Adrenal gland (tissue), 5 donors: ENCODE measurements at regions not wholly inside any gene's neighbourhood (a gene's known extent, or its start where the extent isn't known, plus 50 kb on each side); places are given as distances from the start of the nearest gene placed in this dataset.

ENCODE experiments used
- POLR2A ChIP-seq, 2 donors: fragments of 450-650 bp; IDR thresholded peaks; one replicate each; pipeline ENCODE4 v1.6.1; 2017; ENCODE audit warnings: antibody characterized with exemption in 2 of 2, mild to moderate bottlenecking in 2 of 2, moderate library complexity in 1 of 2
- TF ChIP-seq, protein P1 (sequence below), 6 experiments: fragments of 450-650 bp in 4 of 6; fragments of 200-600 bp in 2 of 6; sonication (generic) in 1 of 6; IDR thresholded peaks; 1 replicate in 5 of 6; 2 replicates in 1 of 6; pipeline versions ENCODE4 v1.5.1 to v1.8.0; 2016 to 2021; ENCODE audit warnings: antibody characterized with exemption in 6 of 6, mild to moderate bottlenecking in 2 of 6, moderate library complexity in 1 of 6
- donor health status: DM: no; HTN: no; CAD: no.

DNA sequence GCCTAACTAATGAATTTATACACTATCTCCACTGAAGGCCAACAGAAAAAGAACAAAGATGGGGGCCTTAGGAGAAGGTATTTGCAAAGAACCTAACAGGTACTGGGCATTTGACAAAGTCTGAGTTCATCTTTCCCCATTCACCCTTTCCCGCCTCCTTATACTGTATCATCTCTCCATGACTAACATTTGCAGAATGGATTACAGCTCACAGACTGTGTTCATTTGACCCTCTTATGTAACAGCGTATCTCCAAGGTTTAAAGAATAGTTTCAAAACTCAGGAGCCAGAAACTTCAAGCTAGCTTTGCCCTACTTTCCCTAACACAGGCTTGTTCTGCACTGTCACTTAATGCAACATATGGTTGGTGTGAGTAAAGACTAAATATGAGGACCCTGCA, 238.7 kb upstream of the CELF2 start:
- TF ChIP-seq, protein P1, sequence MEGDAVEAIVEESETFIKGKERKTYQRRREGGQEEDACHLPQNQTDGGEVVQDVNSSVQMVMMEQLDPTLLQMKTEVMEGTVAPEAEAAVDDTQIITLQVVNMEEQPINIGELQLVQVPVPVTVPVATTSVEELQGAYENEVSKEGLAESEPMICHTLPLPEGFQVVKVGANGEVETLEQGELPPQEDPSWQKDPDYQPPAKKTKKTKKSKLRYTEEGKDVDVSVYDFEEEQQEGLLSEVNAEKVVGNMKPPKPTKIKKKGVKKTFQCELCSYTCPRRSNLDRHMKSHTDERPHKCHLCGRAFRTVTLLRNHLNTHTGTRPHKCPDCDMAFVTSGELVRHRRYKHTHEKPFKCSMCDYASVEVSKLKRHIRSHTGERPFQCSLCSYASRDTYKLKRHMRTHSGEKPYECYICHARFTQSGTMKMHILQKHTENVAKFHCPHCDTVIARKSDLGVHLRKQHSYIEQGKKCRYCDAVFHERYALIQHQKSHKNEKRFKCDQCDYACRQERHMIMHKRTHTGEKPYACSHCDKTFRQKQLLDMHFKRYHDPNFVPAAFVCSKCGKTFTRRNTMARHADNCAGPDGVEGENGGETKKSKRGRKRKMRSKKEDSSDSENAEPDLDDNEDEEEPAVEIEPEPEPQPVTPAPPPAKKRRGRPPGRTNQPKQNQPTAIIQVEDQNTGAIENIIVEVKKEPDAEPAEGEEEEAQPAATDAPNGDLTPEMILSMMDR (IDR thresholded peaks at IDR 0.05), result no peak
- TF ChIP-seq POLR2A (IDR thresholded peaks at IDR 0.05), result no peak
